ENCODE measurements at regions not wholly inside any gene's neighbourhood (a gene's known extent, or its start where the extent isn't known, plus 50 kb on each side); places are given as distances from the start of the nearest gene placed in this dataset.

GRCh38 chr1:73953586-73953985 is 244.4 kb downstream of the LRRIQ3 start:
- no peak for ATAC-seq
- H3K27me3 Mint-ChIP-seq = no peaks in the 10 kb centered on the region
- intact Hi-C loops (cut with micrococcal nuclease) = no loop called here
- H3K36me3 Mint-ChIP-seq (ENCODE audit: low read depth) = no peaks in the 10 kb centered on the region
- no peaks in the 10 kb centered on the region for H3K4me1 Mint-ChIP-seq (ENCODE audit: low read depth)
- no peaks in the 10 kb centered on the region for H3K9me3 Mint-ChIP-seq
- no peak overlapping the region for H3K4me3 Mint-ChIP-seq
- H3K27ac Mint-ChIP-seq = no peak overlapping the region
- ChIA-PET CTCF (no interaction called here), POLR2A (no interaction called here)
- DNase-seq = no peak
- TF ChIP-seq, protein P1, sequence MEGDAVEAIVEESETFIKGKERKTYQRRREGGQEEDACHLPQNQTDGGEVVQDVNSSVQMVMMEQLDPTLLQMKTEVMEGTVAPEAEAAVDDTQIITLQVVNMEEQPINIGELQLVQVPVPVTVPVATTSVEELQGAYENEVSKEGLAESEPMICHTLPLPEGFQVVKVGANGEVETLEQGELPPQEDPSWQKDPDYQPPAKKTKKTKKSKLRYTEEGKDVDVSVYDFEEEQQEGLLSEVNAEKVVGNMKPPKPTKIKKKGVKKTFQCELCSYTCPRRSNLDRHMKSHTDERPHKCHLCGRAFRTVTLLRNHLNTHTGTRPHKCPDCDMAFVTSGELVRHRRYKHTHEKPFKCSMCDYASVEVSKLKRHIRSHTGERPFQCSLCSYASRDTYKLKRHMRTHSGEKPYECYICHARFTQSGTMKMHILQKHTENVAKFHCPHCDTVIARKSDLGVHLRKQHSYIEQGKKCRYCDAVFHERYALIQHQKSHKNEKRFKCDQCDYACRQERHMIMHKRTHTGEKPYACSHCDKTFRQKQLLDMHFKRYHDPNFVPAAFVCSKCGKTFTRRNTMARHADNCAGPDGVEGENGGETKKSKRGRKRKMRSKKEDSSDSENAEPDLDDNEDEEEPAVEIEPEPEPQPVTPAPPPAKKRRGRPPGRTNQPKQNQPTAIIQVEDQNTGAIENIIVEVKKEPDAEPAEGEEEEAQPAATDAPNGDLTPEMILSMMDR (IDR thresholded peaks at IDR 0.05) = no peak

DNA sequence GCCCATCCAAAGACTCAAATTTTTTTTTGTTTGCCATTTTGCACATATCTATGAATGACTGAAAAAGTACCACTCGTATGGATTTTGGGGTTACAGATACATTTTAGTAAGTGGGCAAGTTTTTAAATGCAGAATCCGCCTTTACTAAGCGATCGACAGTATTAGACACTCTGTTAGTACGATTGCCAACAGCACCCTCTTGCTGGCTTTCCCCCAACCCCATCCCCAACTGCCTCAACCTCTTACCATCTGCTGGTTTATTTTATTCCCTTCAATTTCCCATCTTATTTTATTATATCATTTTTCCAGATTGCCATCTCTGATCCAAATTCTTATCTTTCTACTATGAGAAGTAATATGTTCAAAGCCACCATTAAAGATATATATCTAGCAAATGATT is 244.8 kb downstream of the LRRIQ3 start:
- ATAC-seq (no peak), DNase-seq (no peak)
- Mint-ChIP-seq H3K27ac (no peak overlapping the region), H3K9me3 (no peaks in the 10 kb centered on the region), H3K36me3 (ENCODE audit: low read depth) (no peaks in the 10 kb centered on the region), H3K4me1 (ENCODE audit: low read depth) (no peaks in the 10 kb centered on the region), H3K4me3 (no peak overlapping the region), H3K27me3 (no peaks in the 10 kb centered on the region)
- TF ChIP-seq, protein P1 (IDR thresholded peaks at IDR 0.05) = no peak
- intact Hi-C loops (cut with micrococcal nuclease) = no loop called here
- ChIA-PET CTCF (no interaction called here), POLR2A (no interaction called here)

GRCh38 chr1:73948055-73948454 is 249.9 kb downstream of the LRRIQ3 start:
- TF ChIP-seq, protein P1 (IDR thresholded peaks at IDR 0.05) = no peak
- ChIA-PET CTCF (no interaction called here), POLR2A (no interaction called here)
- H3K9me3 Mint-ChIP-seq = no peaks in the 10 kb centered on the region
- no peaks in the 10 kb centered on the region for H3K27me3 Mint-ChIP-seq
- DNase-seq = no peak
- no peaks in the 10 kb centered on the region for H3K4me1 Mint-ChIP-seq (ENCODE audit: low read depth)
- H3K4me3 Mint-ChIP-seq = no peak overlapping the region
- no peaks in the 10 kb centered on the region for H3K36me3 Mint-ChIP-seq (ENCODE audit: low read depth)
- intact Hi-C loops (cut with micrococcal nuclease) = no loop called here
- no peak overlapping the region for H3K27ac Mint-ChIP-seq
- ATAC-seq = no peak

DNA sequence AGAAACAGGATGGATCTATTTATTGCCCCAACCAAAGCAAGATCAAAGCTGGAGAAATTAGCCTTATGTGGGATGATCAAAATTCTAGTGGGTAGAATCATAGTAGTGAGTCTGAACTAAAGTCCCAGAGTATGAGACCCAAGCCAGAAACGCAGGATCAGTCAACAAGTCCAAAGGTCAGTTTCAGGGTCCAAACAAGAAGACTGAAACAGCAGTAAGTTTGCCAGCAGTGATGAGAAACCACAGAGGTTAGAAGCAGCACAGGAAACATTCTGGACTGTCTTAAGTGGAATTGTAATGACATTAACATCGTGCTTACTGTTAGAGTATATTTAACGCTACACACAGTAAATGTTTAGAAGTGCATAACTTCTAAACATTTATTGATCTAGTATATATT is 251.0 kb downstream of the LRRIQ3 start:
- no peak overlapping the region for H3K4me3 Mint-ChIP-seq
- H3K4me1 Mint-ChIP-seq (ENCODE audit: low read depth) = no peaks in the 10 kb centered on the region
- ChIA-PET POLR2A (no interaction called here), CTCF (no interaction called here)
- H3K27ac Mint-ChIP-seq = no peak overlapping the region
- intact Hi-C loops (cut with micrococcal nuclease) = no loop called here
- no peaks in the 10 kb centered on the region for H3K27me3 Mint-ChIP-seq
- no peaks in the 10 kb centered on the region for H3K36me3 Mint-ChIP-seq (ENCODE audit: low read depth)
- TF ChIP-seq, protein P1 (IDR thresholded peaks at IDR 0.05) = no peak
- ATAC-seq = no peak
- no peaks in the 10 kb centered on the region for H3K9me3 Mint-ChIP-seq
- DNase-seq = no peak

DNA sequence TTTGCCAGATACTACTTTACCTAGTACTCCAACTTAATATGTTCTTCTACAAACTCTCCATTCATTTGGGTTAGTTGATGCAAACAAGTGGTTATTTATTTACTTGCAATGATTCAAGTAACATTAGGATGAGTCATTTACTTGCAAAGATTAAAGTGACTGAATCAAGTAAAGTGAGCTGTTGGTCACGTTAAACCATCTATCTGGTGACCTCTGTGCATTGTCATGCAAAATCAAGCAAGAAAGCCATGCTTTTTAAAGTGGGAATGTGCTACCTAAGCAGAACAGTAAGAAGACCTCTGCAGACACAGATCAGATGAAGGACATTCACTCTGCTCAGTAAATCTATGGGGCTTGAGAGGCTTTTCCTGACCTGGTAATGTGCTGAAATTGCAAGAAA is 254.7 kb downstream of the LRRIQ3 start:
- Mint-ChIP-seq H3K27me3 (no peaks in the 10 kb centered on the region), H3K27ac (no peak overlapping the region), H3K9me3 (no peaks in the 10 kb centered on the region), H3K4me3 (no peak overlapping the region), H3K4me1 (ENCODE audit: low read depth) (no peaks in the 10 kb centered on the region), H3K36me3 (ENCODE audit: low read depth) (no peaks in the 10 kb centered on the region)
- TF ChIP-seq, protein P1 (IDR thresholded peaks at IDR 0.05) = no peak
- ATAC-seq = no peak
- ChIA-PET CTCF (no interaction called here), POLR2A (no interaction called here)
- intact Hi-C loops (cut with micrococcal nuclease) = no loop called here
- DNase-seq = no peak

Data from activated CD8-positive, alpha-beta T cell treated with anti-CD3 and anti-CD28 coated beads for 36 hours (primary cell).